PC-9 (cell line): ENCODE measurements at regions not wholly inside any gene's neighbourhood (a gene's known extent, or its start where the extent isn't known, plus 50 kb on each side); places are given as distances from the start of the nearest gene placed in this dataset.

Experiments used
- CTCF ChIP-seq: fragments of 200-600 bp; sonication (generic); conservative IDR thresholded peaks from 2 replicates; pipeline ENCODE4 v1.6.1; 2017; ENCODE audit warnings: mixed run types, antibody characterized with exemption, mild to moderate bottlenecking, moderate library complexity
- EZH2 ChIP-seq: fragments of 200-600 bp; sonication (generic); IDR thresholded peaks from 2 replicates; pipeline ENCODE4 v1.8.0; 2017; ENCODE audit warnings: antibody characterized with exemption, low read depth

- no peak for TF ChIP-seq CTCF
- no peak for TF ChIP-seq EZH2
Measured at GRCh38 chr6:81942067-81942370, 189.5 kb upstream of the TENT5A start.
